H1 (cell line): ENCODE measurements at regions not wholly inside any gene's neighbourhood (a gene's known extent, or its start where the extent isn't known, plus 50 kb on each side); places are given as distances from the start of the nearest gene placed in this dataset.

ENCODE experiments used
- EP300 ChIP-seq, 2 experiments: IDR thresholded peaks; 1 replicate in 1 of 2; 2 replicates in 1 of 2; pipeline ENCODE4 v1.6.1; 2011 to 2012; ENCODE audit warnings: low read depth in 2 of 2, low read length in 2 of 2, mild to moderate bottlenecking in 2 of 2, borderline replicate concordance in 1 of 2, inconsistent platforms in 1 of 2, moderate library complexity in 1 of 2
- FOSL1 ChIP-seq: IDR thresholded peaks from 2 replicates; pipeline ENCODE4 v1.6.1; 2011; ENCODE audit warnings: mild to moderate bottlenecking, low read depth, low read length, moderate library complexity; ENCODE audit not compliant: insufficient read depth
- PHF8 ChIP-seq: fragments of 200-600 bp; sonication (generic); conservative IDR thresholded peaks from 2 replicates; pipeline ENCODE4 v1.7.1; 2012; ENCODE audit warnings: low read depth, mild to moderate bottlenecking, inconsistent platforms, low read length, moderate library complexity
- POLR2AphosphoS5 ChIP-seq: IDR thresholded peaks from 2 replicates; pipeline ENCODE4 v1.6.1; 2011; ENCODE audit warnings: low read depth, low read length
- RAD21 ChIP-seq, 2 experiments: IDR thresholded peaks in 1 of 2; conservative IDR thresholded peaks in 1 of 2; 2 replicates each; pipeline ENCODE4 v1.6.1; 2011; ENCODE audit warnings: low read depth in 2 of 2, low read length in 2 of 2, improper control_type of control experiment in 1 of 2, inconsistent platforms in 1 of 2, mild to moderate bottlenecking in 1 of 2, moderate library complexity in 1 of 2
- SP1 ChIP-seq: IDR thresholded peaks from 2 replicates; pipeline ENCODE4 v1.6.1; 2011; ENCODE audit warnings: low read depth, low read length
- TEAD4 ChIP-seq: IDR thresholded peaks from 2 replicates; pipeline ENCODE4 v1.6.1; 2012; ENCODE audit warnings: low read depth, low read length, inconsistent platforms, mixed read lengths
- TF ChIP-seq, protein P1 (sequence below), 3 experiments: IDR thresholded peaks; 1 replicate in 2 of 3; 2 replicates in 1 of 3; pipeline versions ENCODE4 v1.5.1 to v1.6.1; 2011; ENCODE audit warnings: low read length in 3 of 3, mild to moderate bottlenecking in 3 of 3, inconsistent platforms in 2 of 3, low read depth in 1 of 3, moderate library complexity in 1 of 3; ENCODE audit not compliant: insufficient read depth in 1 of 3; ENCODE audit errors: control extremely low read depth in 1 of 3

DNA sequence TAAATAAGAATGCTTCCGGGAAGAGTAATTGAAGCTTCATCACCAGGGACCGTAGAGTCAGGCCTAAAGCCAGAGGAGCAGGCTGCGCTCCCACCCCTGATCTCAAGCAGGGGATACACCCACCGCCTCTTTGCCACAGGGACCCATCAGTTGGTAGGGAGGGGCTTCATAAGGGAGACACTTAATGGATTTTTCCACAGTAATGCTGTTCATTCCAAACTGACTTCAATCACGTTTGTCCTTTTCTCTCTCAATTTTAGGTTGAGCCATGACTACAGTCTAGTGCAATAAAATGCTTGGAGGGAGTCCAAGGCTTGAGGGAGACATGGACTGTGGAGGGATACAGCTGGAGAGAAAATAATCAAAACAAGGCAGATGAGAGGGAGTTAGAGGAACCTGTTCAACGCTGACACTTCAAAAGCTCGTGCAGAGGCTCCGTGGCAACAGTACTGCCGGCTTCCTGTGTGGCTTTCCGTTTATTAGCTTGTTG, 111.5 kb downstream of the SEC16B start:
- TF ChIP-seq, protein P1, sequence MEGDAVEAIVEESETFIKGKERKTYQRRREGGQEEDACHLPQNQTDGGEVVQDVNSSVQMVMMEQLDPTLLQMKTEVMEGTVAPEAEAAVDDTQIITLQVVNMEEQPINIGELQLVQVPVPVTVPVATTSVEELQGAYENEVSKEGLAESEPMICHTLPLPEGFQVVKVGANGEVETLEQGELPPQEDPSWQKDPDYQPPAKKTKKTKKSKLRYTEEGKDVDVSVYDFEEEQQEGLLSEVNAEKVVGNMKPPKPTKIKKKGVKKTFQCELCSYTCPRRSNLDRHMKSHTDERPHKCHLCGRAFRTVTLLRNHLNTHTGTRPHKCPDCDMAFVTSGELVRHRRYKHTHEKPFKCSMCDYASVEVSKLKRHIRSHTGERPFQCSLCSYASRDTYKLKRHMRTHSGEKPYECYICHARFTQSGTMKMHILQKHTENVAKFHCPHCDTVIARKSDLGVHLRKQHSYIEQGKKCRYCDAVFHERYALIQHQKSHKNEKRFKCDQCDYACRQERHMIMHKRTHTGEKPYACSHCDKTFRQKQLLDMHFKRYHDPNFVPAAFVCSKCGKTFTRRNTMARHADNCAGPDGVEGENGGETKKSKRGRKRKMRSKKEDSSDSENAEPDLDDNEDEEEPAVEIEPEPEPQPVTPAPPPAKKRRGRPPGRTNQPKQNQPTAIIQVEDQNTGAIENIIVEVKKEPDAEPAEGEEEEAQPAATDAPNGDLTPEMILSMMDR (IDR thresholded peaks at IDR 0.05; ENCODE audit: control extremely low read depth in 1 of 3, insufficient read depth in 1 of 3, low read depth in 1 of 3, low read length in 3 of 3), result no peak
- no peak for TF ChIP-seq SP1
- TF ChIP-seq POLR2AphosphoS5, result no peak
- TF ChIP-seq PHF8, result no peak
- no peak for TF ChIP-seq FOSL1
- no peak for TF ChIP-seq RAD21 (IDR thresholded peaks at IDR 0.05 in 1 of 2, conservative IDR thresholded peaks at IDR 0.05 in 1 of 2; ENCODE audit: low read depth in 2 of 2, low read length in 2 of 2)
- no peak for TF ChIP-seq EP300 (IDR thresholded peaks at IDR 0.05; ENCODE audit: borderline replicate concordance in 1 of 2, low read depth in 2 of 2, low read length in 2 of 2)
- TF ChIP-seq TEAD4, result no peak
